CD14-positive monocyte (primary cell): ENCODE measurements at regions not wholly inside any gene's neighbourhood (a gene's known extent, or its start where the extent isn't known, plus 50 kb on each side); places are given as distances from the start of the nearest gene placed in this dataset.

Source experiments
- DNase-seq, 3 donors: peaks; one replicate each; pipeline ENCODE4 v3.0.0-alpha.2; 2011 to 2022
- H2AFZ ChIP-seq: 2 replicates; pipeline ENCODE4 v1.6.0; 2012; ENCODE audit warnings: mild to moderate bottlenecking, low read depth, low read length, inconsistent platforms; ENCODE audit not compliant: insufficient read depth, poor library complexity, severe bottlenecking
- H3K27ac ChIP-seq, 2 donors: 1 replicate in 1 of 2; 2 replicates in 1 of 2; pipeline ENCODE4 v1.5.1; 2012 to 2013; ENCODE audit warnings: low read length in 2 of 2, control low read depth in 1 of 2, inconsistent platforms in 1 of 2, low read depth in 1 of 2, mild to moderate bottlenecking in 1 of 2
- H3K27me3 ChIP-seq, 2 donors: one replicate each; pipeline versions ENCODE4 v1.6.0 to v1.6.1; 2011 to 2013; ENCODE audit warnings: low read length in 2 of 2; ENCODE audit not compliant: control insufficient read depth in 2 of 2, insufficient read depth in 2 of 2
- H3K36me3 ChIP-seq, 2 donors: replicated peaks in 1 of 2; 1 replicate in 1 of 2; 2 replicates in 1 of 2; pipeline versions ENCODE4 v1.5.1 to v1.6.1; 2012 to 2013; ENCODE audit warnings: low read length in 2 of 2, control low read depth in 1 of 2, inconsistent platforms in 1 of 2, mild to moderate bottlenecking in 1 of 2; ENCODE audit not compliant: insufficient read depth in 2 of 2, control insufficient read depth in 1 of 2
- H3K4me1 ChIP-seq, 2 donors: 1 replicate in 1 of 2; 2 replicates in 1 of 2; pipeline versions ENCODE4 v1.5.1 to v1.6.1; 2012 to 2013; ENCODE audit warnings: low read length in 2 of 2, control low read depth in 1 of 2, inconsistent platforms in 1 of 2, mild to moderate bottlenecking in 1 of 2, moderate library complexity in 1 of 2; ENCODE audit not compliant: insufficient read depth in 2 of 2, control insufficient read depth in 1 of 2
- H3K4me2 ChIP-seq: replicated peaks from 2 replicates; pipeline ENCODE3; 2012; ENCODE audit warnings: low read length, moderate library complexity, mild to moderate bottlenecking; ENCODE audit not compliant: poor library complexity, severe bottlenecking; ENCODE audit errors: extremely low read depth
- H3K4me3 ChIP-seq, 3 experiments: fragments of 200-600 bp in 1 of 3; sonication (generic) in 1 of 3; replicated peaks in 1 of 3; 1 replicate in 2 of 3; 2 replicates in 1 of 3; pipeline ENCODE4 v1.5.1; 2011 to 2013; ENCODE audit warnings: low read length in 3 of 3, mild to moderate bottlenecking in 3 of 3, control low read depth in 2 of 3, low read depth in 2 of 3, inconsistent platforms in 1 of 3, moderate library complexity in 1 of 3
- H3K79me2 ChIP-seq: 2 replicates; pipeline ENCODE4 v1.6.0; 2012; ENCODE audit warnings: mild to moderate bottlenecking, control low read depth, inconsistent platforms, low read length, moderate library complexity; ENCODE audit not compliant: insufficient read depth
- H3K9ac ChIP-seq: 2 replicates; pipeline ENCODE4 v1.6.0; 2017; ENCODE audit warnings: low read length, mild to moderate bottlenecking; ENCODE audit not compliant: insufficient read depth, poor library complexity, severe bottlenecking
- H3K9me3 ChIP-seq, 2 donors: replicated peaks in 1 of 2; 1 replicate in 1 of 2; 2 replicates in 1 of 2; pipeline versions ENCODE4 v1.5.1 to v1.6.1; 2012 to 2013; ENCODE audit warnings: low read length in 2 of 2, control low read depth in 1 of 2; ENCODE audit not compliant: control insufficient read depth in 1 of 2, insufficient read depth in 1 of 2
- H4K20me1 ChIP-seq: 2 replicates; pipeline ENCODE4 v1.6.0; 2012; ENCODE audit warnings: mild to moderate bottlenecking, low read length, control low read depth, moderate library complexity; ENCODE audit not compliant: insufficient read depth
- H3K27ac Mint-ChIP-seq, 7 donors: one replicate each; pipeline ENCODE4 v1.8.0; 2020; ENCODE audit warnings: mild to moderate bottlenecking in 7 of 7, mixed read lengths in 7 of 7, moderate library complexity in 6 of 7, inconsistent platforms in 2 of 7
- H3K27me3 Mint-ChIP-seq, 3 donors: one replicate each; pipeline ENCODE4 v1.8.0; 2021 to 2022; ENCODE audit warnings: low read depth in 3 of 3, mild to moderate bottlenecking in 3 of 3, mixed read lengths in 3 of 3, moderate library complexity in 3 of 3, inconsistent platforms in 1 of 3
- H3K36me3 Mint-ChIP-seq, 2 donors: one replicate each; pipeline ENCODE4 v1.8.0; 2020; ENCODE audit warnings: mixed read lengths in 2 of 2, inconsistent platforms in 1 of 2, mild to moderate bottlenecking in 1 of 2
- H3K4me1 Mint-ChIP-seq: one replicate; pipeline ENCODE4 v1.8.0; 2020; ENCODE audit warnings: mild to moderate bottlenecking, mixed read lengths
- H3K4me3 Mint-ChIP-seq, 2 donors: one replicate each; pipeline ENCODE4 v1.8.0; 2020; ENCODE audit warnings: mild to moderate bottlenecking in 2 of 2, mixed read lengths in 2 of 2, moderate library complexity in 1 of 2
- H3K9me3 Mint-ChIP-seq, 7 donors: one replicate each; pipeline ENCODE4 v1.8.0; 2020 to 2022; ENCODE audit warnings: mixed read lengths in 7 of 7, mild to moderate bottlenecking in 6 of 7, moderate library complexity in 6 of 7, inconsistent platforms in 2 of 7
- CTCF ChIP-seq: fragments of 200-600 bp; IDR thresholded peaks from one replicate; pipeline ENCODE4 v1.8.0; 2022; ENCODE audit warnings: antibody characterized with exemption, mild to moderate bottlenecking
- WGBS: methylation state at CpG from one replicate; pipeline ENCODE4 v1.1.5; 2013; ENCODE audit warnings: missing lambda C conversion rate; ENCODE audit not compliant: insufficient coverage; 5-methylcytosine and 5-hydroxymethylcytosine counted together
- intact Hi-C, 2 donors: fragments of 100-400 bp; cut with micrococcal nuclease; formaldehyde crosslinking; loops; one replicate each; pipeline versions ENCODE4 v1.15.0 to v1.15.1; 2023

- Histone ChIP-seq H2AFZ (no peak overlapping the region), H3K27ac (no peak overlapping the region), H3K27me3 (no peaks in the 10 kb centered on the region), H3K79me2 (no peaks in the 10 kb centered on the region), H3K4me2 (no peak overlapping the region), H4K20me1 (no peaks in the 10 kb centered on the region), H3K9me3 (no peaks in the 10 kb centered on the region), H3K4me1 (no peaks in the 10 kb centered on the region), H3K36me3 (no peaks in the 10 kb centered on the region), H3K9ac (no peak overlapping the region), H3K4me3 (no peak overlapping the region)
- Mint-ChIP-seq H3K4me1 (peaks cover 7% of the 10 kb centered on the region), H3K36me3 (no peaks in the 10 kb centered on the region), H3K27me3 (peaks cover 2 to 3% (median 2%) of the 10 kb centered on the region in 3 donors), H3K9me3 (peaks cover 0 to 6% (median 0%) of the 10 kb centered on the region in 7 donors), H3K27ac (no peak overlapping the region), H3K4me3 (no peak overlapping the region)
- no peak for TF ChIP-seq CTCF
- DNase-seq = no peak
- intact Hi-C loops = no loop called here
Measured at GRCh38 chr10:60578217-60578616, 188.5 kb upstream of the ANK3 start.

- H3K9me3 ChIP-seq = no peaks in the 10 kb centered on the region
- no peaks in the 10 kb centered on the region for H3K36me3 ChIP-seq
- DNase-seq = no peak
- intact Hi-C loops = no loop called here
- no CpG with 5 or more reads among the region's 6 CpGs for WGBS
- H3K27me3 ChIP-seq = peaks cover 0 to 4% of the 10 kb centered on the region in 2 donors
- H3K4me3 ChIP-seq = peak overlapping the region in 1 of 3 experiments; percentile 43
- peak overlapping the region; percentile 50 for H3K4me2 ChIP-seq
- no peak for TF ChIP-seq CTCF
- H3K27ac ChIP-seq = no peak overlapping the region
- H3K27ac Mint-ChIP-seq = peak overlapping the region in 1 of 7 donors; percentile 69
- peak overlapping the region; percentile 55 for H2AFZ ChIP-seq
- H3K79me2 ChIP-seq = no peaks in the 10 kb centered on the region
- peaks cover 2 to 10% (median 9%) of the 10 kb centered on the region in 3 donors for H3K27me3 Mint-ChIP-seq
- peaks cover 18% of the 10 kb centered on the region for H3K4me1 Mint-ChIP-seq
- no peak overlapping the region for H3K9ac ChIP-seq
- peaks cover 0 to 4% of the 10 kb centered on the region in 2 donors for H3K4me1 ChIP-seq
- H4K20me1 ChIP-seq = no peaks in the 10 kb centered on the region
- H3K9me3 Mint-ChIP-seq = peaks cover 0 to 7% (median 0%) of the 10 kb centered on the region in 7 donors
- H3K36me3 Mint-ChIP-seq = no peaks in the 10 kb centered on the region
- peak overlapping the region; percentile 63 to 85 for H3K4me3 Mint-ChIP-seq
Measured at GRCh38 chr10:60576130-60577069, 186.7 kb upstream of the ANK3 start.
